PC-3 (cell line): ENCODE measurements at regions not wholly inside any gene's neighbourhood (a gene's known extent, or its start where the extent isn't known, plus 50 kb on each side); places are given as distances from the start of the nearest gene placed in this dataset.

Experiments
- EZH2phosphoT487 ChIP-seq: fragments of 300-600 bp; sonication (generic); IDR thresholded peaks from 2 replicates; pipeline ENCODE4 v1.6.1; 2018; ENCODE audit warnings: mild to moderate bottlenecking, antibody characterized with exemption, low read length, borderline replicate concordance
- TF ChIP-seq, protein P1 (sequence below): fragments of 300-600 bp; sonication (generic); conservative IDR thresholded peaks from 2 replicates; pipeline ENCODE4 v1.5.1; 2017; ENCODE audit warnings: antibody characterized with exemption, low read depth, mild to moderate bottlenecking, low read length

DNA sequence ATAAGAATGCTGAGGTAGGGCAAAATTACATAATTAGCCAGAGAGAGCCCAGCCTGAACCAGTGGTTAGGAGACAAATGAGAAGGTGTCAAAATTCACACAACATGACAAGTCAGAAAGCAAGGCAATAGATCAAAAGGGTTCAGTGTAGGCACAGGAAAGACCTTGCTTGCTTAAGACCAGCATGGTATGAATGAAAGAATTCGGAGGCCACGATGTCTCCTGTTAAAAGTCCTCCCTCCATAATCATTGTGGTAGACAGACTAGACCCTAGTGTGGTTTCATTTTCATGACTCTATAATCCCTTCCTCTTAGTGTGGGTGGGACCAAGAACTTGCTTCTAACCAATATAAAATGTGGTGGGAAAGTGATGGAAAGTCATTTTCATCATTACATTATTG lies 98.7 kb upstream of the ANKRD28 start:
- no peak for TF ChIP-seq EZH2phosphoT487
- TF ChIP-seq, protein P1, sequence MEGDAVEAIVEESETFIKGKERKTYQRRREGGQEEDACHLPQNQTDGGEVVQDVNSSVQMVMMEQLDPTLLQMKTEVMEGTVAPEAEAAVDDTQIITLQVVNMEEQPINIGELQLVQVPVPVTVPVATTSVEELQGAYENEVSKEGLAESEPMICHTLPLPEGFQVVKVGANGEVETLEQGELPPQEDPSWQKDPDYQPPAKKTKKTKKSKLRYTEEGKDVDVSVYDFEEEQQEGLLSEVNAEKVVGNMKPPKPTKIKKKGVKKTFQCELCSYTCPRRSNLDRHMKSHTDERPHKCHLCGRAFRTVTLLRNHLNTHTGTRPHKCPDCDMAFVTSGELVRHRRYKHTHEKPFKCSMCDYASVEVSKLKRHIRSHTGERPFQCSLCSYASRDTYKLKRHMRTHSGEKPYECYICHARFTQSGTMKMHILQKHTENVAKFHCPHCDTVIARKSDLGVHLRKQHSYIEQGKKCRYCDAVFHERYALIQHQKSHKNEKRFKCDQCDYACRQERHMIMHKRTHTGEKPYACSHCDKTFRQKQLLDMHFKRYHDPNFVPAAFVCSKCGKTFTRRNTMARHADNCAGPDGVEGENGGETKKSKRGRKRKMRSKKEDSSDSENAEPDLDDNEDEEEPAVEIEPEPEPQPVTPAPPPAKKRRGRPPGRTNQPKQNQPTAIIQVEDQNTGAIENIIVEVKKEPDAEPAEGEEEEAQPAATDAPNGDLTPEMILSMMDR, result no peak
